CD14-positive monocyte (primary cell): ENCODE measurements at regions not wholly inside any gene's neighbourhood (a gene's known extent, or its start where the extent isn't known, plus 50 kb on each side); places are given as distances from the start of the nearest gene placed in this dataset.

Experiments
- DNase-seq, 3 donors: peaks; one replicate each; pipeline ENCODE4 v3.0.0-alpha.2; 2011 to 2022
- H2AFZ ChIP-seq: 2 replicates; pipeline ENCODE4 v1.6.0; 2012; ENCODE audit warnings: mild to moderate bottlenecking, low read depth, low read length, inconsistent platforms; ENCODE audit not compliant: insufficient read depth, poor library complexity, severe bottlenecking
- H3K27ac ChIP-seq, 2 donors: 1 replicate in 1 of 2; 2 replicates in 1 of 2; pipeline ENCODE4 v1.5.1; 2012 to 2013; ENCODE audit warnings: low read length in 2 of 2, control low read depth in 1 of 2, inconsistent platforms in 1 of 2, low read depth in 1 of 2, mild to moderate bottlenecking in 1 of 2
- H3K27me3 ChIP-seq, 2 donors: one replicate each; pipeline versions ENCODE4 v1.6.0 to v1.6.1; 2011 to 2013; ENCODE audit warnings: low read length in 2 of 2; ENCODE audit not compliant: control insufficient read depth in 2 of 2, insufficient read depth in 2 of 2
- H3K36me3 ChIP-seq, 2 donors: replicated peaks in 1 of 2; 1 replicate in 1 of 2; 2 replicates in 1 of 2; pipeline versions ENCODE4 v1.5.1 to v1.6.1; 2012 to 2013; ENCODE audit warnings: low read length in 2 of 2, control low read depth in 1 of 2, inconsistent platforms in 1 of 2, mild to moderate bottlenecking in 1 of 2; ENCODE audit not compliant: insufficient read depth in 2 of 2, control insufficient read depth in 1 of 2
- H3K4me1 ChIP-seq, 2 donors: 1 replicate in 1 of 2; 2 replicates in 1 of 2; pipeline versions ENCODE4 v1.5.1 to v1.6.1; 2012 to 2013; ENCODE audit warnings: low read length in 2 of 2, control low read depth in 1 of 2, inconsistent platforms in 1 of 2, mild to moderate bottlenecking in 1 of 2, moderate library complexity in 1 of 2; ENCODE audit not compliant: insufficient read depth in 2 of 2, control insufficient read depth in 1 of 2
- H3K4me2 ChIP-seq: replicated peaks from 2 replicates; pipeline ENCODE3; 2012; ENCODE audit warnings: low read length, moderate library complexity, mild to moderate bottlenecking; ENCODE audit not compliant: poor library complexity, severe bottlenecking; ENCODE audit errors: extremely low read depth
- H3K4me3 ChIP-seq, 3 experiments: fragments of 200-600 bp in 1 of 3; sonication (generic) in 1 of 3; replicated peaks in 1 of 3; 1 replicate in 2 of 3; 2 replicates in 1 of 3; pipeline ENCODE4 v1.5.1; 2011 to 2013; ENCODE audit warnings: low read length in 3 of 3, mild to moderate bottlenecking in 3 of 3, control low read depth in 2 of 3, low read depth in 2 of 3, inconsistent platforms in 1 of 3, moderate library complexity in 1 of 3
- H3K79me2 ChIP-seq: 2 replicates; pipeline ENCODE4 v1.6.0; 2012; ENCODE audit warnings: mild to moderate bottlenecking, control low read depth, inconsistent platforms, low read length, moderate library complexity; ENCODE audit not compliant: insufficient read depth
- H3K9ac ChIP-seq: 2 replicates; pipeline ENCODE4 v1.6.0; 2017; ENCODE audit warnings: low read length, mild to moderate bottlenecking; ENCODE audit not compliant: insufficient read depth, poor library complexity, severe bottlenecking
- H3K9me3 ChIP-seq, 2 donors: replicated peaks in 1 of 2; 1 replicate in 1 of 2; 2 replicates in 1 of 2; pipeline versions ENCODE4 v1.5.1 to v1.6.1; 2012 to 2013; ENCODE audit warnings: low read length in 2 of 2, control low read depth in 1 of 2; ENCODE audit not compliant: control insufficient read depth in 1 of 2, insufficient read depth in 1 of 2
- H4K20me1 ChIP-seq: 2 replicates; pipeline ENCODE4 v1.6.0; 2012; ENCODE audit warnings: mild to moderate bottlenecking, low read length, control low read depth, moderate library complexity; ENCODE audit not compliant: insufficient read depth
- H3K27ac Mint-ChIP-seq, 7 donors: one replicate each; pipeline ENCODE4 v1.8.0; 2020; ENCODE audit warnings: mild to moderate bottlenecking in 7 of 7, mixed read lengths in 7 of 7, moderate library complexity in 6 of 7, inconsistent platforms in 2 of 7
- H3K27me3 Mint-ChIP-seq, 3 donors: one replicate each; pipeline ENCODE4 v1.8.0; 2021 to 2022; ENCODE audit warnings: low read depth in 3 of 3, mild to moderate bottlenecking in 3 of 3, mixed read lengths in 3 of 3, moderate library complexity in 3 of 3, inconsistent platforms in 1 of 3
- H3K36me3 Mint-ChIP-seq, 2 donors: one replicate each; pipeline ENCODE4 v1.8.0; 2020; ENCODE audit warnings: mixed read lengths in 2 of 2, inconsistent platforms in 1 of 2, mild to moderate bottlenecking in 1 of 2
- H3K4me1 Mint-ChIP-seq: one replicate; pipeline ENCODE4 v1.8.0; 2020; ENCODE audit warnings: mild to moderate bottlenecking, mixed read lengths
- H3K4me3 Mint-ChIP-seq, 2 donors: one replicate each; pipeline ENCODE4 v1.8.0; 2020; ENCODE audit warnings: mild to moderate bottlenecking in 2 of 2, mixed read lengths in 2 of 2, moderate library complexity in 1 of 2
- H3K9me3 Mint-ChIP-seq, 7 donors: one replicate each; pipeline ENCODE4 v1.8.0; 2020 to 2022; ENCODE audit warnings: mixed read lengths in 7 of 7, mild to moderate bottlenecking in 6 of 7, moderate library complexity in 6 of 7, inconsistent platforms in 2 of 7
- CTCF ChIP-seq: fragments of 200-600 bp; IDR thresholded peaks from one replicate; pipeline ENCODE4 v1.8.0; 2022; ENCODE audit warnings: antibody characterized with exemption, mild to moderate bottlenecking
- WGBS: methylation state at CpG from one replicate; pipeline ENCODE4 v1.1.5; 2013; ENCODE audit warnings: missing lambda C conversion rate; ENCODE audit not compliant: insufficient coverage; 5-methylcytosine and 5-hydroxymethylcytosine counted together
- intact Hi-C, 2 donors: fragments of 100-400 bp; cut with micrococcal nuclease; formaldehyde crosslinking; loops; one replicate each; pipeline versions ENCODE4 v1.15.0 to v1.15.1; 2023

GRCh38 chr5:155125551-155126095 lies 112.1 kb downstream of the KIF4B start:
- H4K20me1 ChIP-seq = no peaks in the 10 kb centered on the region
- no peaks in the 10 kb centered on the region for H3K9me3 ChIP-seq
- H3K27ac ChIP-seq = no peak overlapping the region
- Mint-ChIP-seq H3K27ac (peak overlapping the region in 1 of 7 donors; percentile 0), H3K36me3 (no peaks in the 10 kb centered on the region), H3K27me3 (peaks cover under 1 to 2% (median 2%) of the 10 kb centered on the region in 3 donors), H3K9me3 (peaks cover 0 to 2% (median 0%) of the 10 kb centered on the region in 7 donors), H3K4me3 (no peak overlapping the region), H3K4me1 (no peaks in the 10 kb centered on the region)
- H3K4me1 ChIP-seq = no peaks in the 10 kb centered on the region
- no peak for DNase-seq
- WGBS = 87% methylated on average over 3 of the region's 7 CpGs
- no peak overlapping the region for H3K4me3 ChIP-seq
- no peak overlapping the region for H2AFZ ChIP-seq
- H3K36me3 ChIP-seq = no peaks in the 10 kb centered on the region
- no peaks in the 10 kb centered on the region for H3K79me2 ChIP-seq
- intact Hi-C loops = no loop called here
- no peaks in the 10 kb centered on the region for H3K27me3 ChIP-seq
- no peak for TF ChIP-seq CTCF
- no peak overlapping the region for H3K4me2 ChIP-seq
- no peak overlapping the region for H3K9ac ChIP-seq

GRCh38 chr5:155126573-155126972 lies 113.0 kb downstream of the KIF4B start:
- no peak overlapping the region for H3K27ac Mint-ChIP-seq
- WGBS = no CpG with 5 or more reads among the region's 3 CpGs
- H3K4me1 ChIP-seq = no peaks in the 10 kb centered on the region
- no peak for TF ChIP-seq CTCF
- intact Hi-C loops = no loop called here
- H3K4me1 Mint-ChIP-seq = no peaks in the 10 kb centered on the region
- H3K79me2 ChIP-seq = no peaks in the 10 kb centered on the region
- H2AFZ ChIP-seq = no peak overlapping the region
- H3K4me2 ChIP-seq = no peak overlapping the region
- H3K9me3 ChIP-seq = no peaks in the 10 kb centered on the region
- H3K9ac ChIP-seq = no peak overlapping the region
- H3K27ac ChIP-seq = no peak overlapping the region
- H3K36me3 Mint-ChIP-seq = no peaks in the 10 kb centered on the region
- H3K9me3 Mint-ChIP-seq = peaks cover 0 to 2% (median 0%) of the 10 kb centered on the region in 7 donors
- no peak for DNase-seq
- H3K36me3 ChIP-seq = no peaks in the 10 kb centered on the region
- H4K20me1 ChIP-seq = no peaks in the 10 kb centered on the region
- no peak overlapping the region for H3K4me3 Mint-ChIP-seq
- H3K27me3 ChIP-seq = no peaks in the 10 kb centered on the region
- H3K27me3 Mint-ChIP-seq = peaks cover 2 to 3% (median 2%) of the 10 kb centered on the region in 3 donors
- no peak overlapping the region for H3K4me3 ChIP-seq
